PFSK-1 (cell line): ENCODE measurements at regions not wholly inside any gene's neighbourhood (a gene's known extent, or its start where the extent isn't known, plus 50 kb on each side); places are given as distances from the start of the nearest gene placed in this dataset.

Experiments
- FOXP2 ChIP-seq: optimal IDR thresholded peaks from 2 replicates; pipeline ENCODE3; 2011; ENCODE audit warnings: borderline replicate concordance, control low read depth, inconsistent platforms; ENCODE audit not compliant: insufficient read depth; ENCODE audit errors: extremely low read length, extremely low read depth
- POLR2AphosphoS5 ChIP-seq: IDR thresholded peaks from 2 replicates; pipeline ENCODE4 v1.6.1; 2012; ENCODE audit warnings: low read depth, mild to moderate bottlenecking, control low read depth, low read length, moderate library complexity
- REST ChIP-seq, 2 experiments: IDR thresholded peaks; 2 replicates each; pipeline versions ENCODE4 v1.6.1 to v1.8.0; 2011 to 2012; ENCODE audit warnings: low read depth in 2 of 2, low read length in 2 of 2, control low read depth in 1 of 2, inconsistent platforms in 1 of 2, mild to moderate bottlenecking in 1 of 2, moderate library complexity in 1 of 2; ENCODE audit not compliant: insufficient read depth in 1 of 2
- SIN3A ChIP-seq: IDR thresholded peaks from 2 replicates; pipeline ENCODE4 v1.6.1; 2012; ENCODE audit warnings: mild to moderate bottlenecking, low read length, moderate library complexity, borderline replicate concordance; ENCODE audit not compliant: insufficient read depth
- TAF1 ChIP-seq: IDR thresholded peaks from 2 replicates; pipeline ENCODE4 v1.6.1; 2012; ENCODE audit warnings: low read length, control low read depth, borderline replicate concordance; ENCODE audit not compliant: insufficient read depth

- TF ChIP-seq REST (IDR thresholded peaks at IDR 0.05; ENCODE audit: insufficient read depth in 1 of 2, low read depth in 2 of 2, low read length in 2 of 2) (no peak), SIN3A (no peak), TAF1 (no peak), POLR2AphosphoS5 (no peak), FOXP2 (no peak)
These were observed 1454.0 kb downstream of the BRD1 start for GRCh38 chr22:48373626-48374173.

GRCh38 chr22:48372390-48372789 lies 1455.3 kb downstream of the BRD1 start:
- no peak for TF ChIP-seq POLR2AphosphoS5
- no peak for TF ChIP-seq FOXP2
- TF ChIP-seq TAF1 = no peak
- TF ChIP-seq REST (IDR thresholded peaks at IDR 0.05; ENCODE audit: insufficient read depth in 1 of 2, low read depth in 2 of 2, low read length in 2 of 2) = no peak
- no peak for TF ChIP-seq SIN3A

GRCh38 chr22:48371391-48371790 lies 1456.3 kb downstream of the BRD1 start:
- TF ChIP-seq FOXP2 = no peak
- TF ChIP-seq REST (IDR thresholded peaks at IDR 0.05; ENCODE audit: insufficient read depth in 1 of 2, low read depth in 2 of 2, low read length in 2 of 2) = no peak
- no peak for TF ChIP-seq SIN3A
- TF ChIP-seq POLR2AphosphoS5 = no peak
- no peak for TF ChIP-seq TAF1

- TF ChIP-seq REST (IDR thresholded peaks at IDR 0.05; ENCODE audit: insufficient read depth in 1 of 2, low read depth in 2 of 2, low read length in 2 of 2) (no peak), SIN3A (no peak)
These were observed 1457.0 kb downstream of the BRD1 start for GRCh38 chr22:48370508-48371325.
